GM12865 (cell line): ENCODE measurements at regions not wholly inside any gene's neighbourhood (a gene's known extent, or its start where the extent isn't known, plus 50 kb on each side); places are given as distances from the start of the nearest gene placed in this dataset.

Experiments
- DNase-seq: peaks from one replicate; pipeline ENCODE4 v3.0.0; 2010; ENCODE audit warnings: low read depth
- H3K4me3 ChIP-seq: 2 replicates; pipeline ENCODE4 v1.5.1; 2011; ENCODE audit warnings: mild to moderate bottlenecking, low read depth, low read length, control low read depth
- CTCF ChIP-seq: IDR thresholded peaks from 2 replicates; pipeline ENCODE4 v1.5.1; 2011; ENCODE audit warnings: low read length, control low read depth, low read depth, inconsistent platforms; ENCODE audit not compliant: insufficient read depth; ENCODE audit errors: missing control alignments

DNA sequence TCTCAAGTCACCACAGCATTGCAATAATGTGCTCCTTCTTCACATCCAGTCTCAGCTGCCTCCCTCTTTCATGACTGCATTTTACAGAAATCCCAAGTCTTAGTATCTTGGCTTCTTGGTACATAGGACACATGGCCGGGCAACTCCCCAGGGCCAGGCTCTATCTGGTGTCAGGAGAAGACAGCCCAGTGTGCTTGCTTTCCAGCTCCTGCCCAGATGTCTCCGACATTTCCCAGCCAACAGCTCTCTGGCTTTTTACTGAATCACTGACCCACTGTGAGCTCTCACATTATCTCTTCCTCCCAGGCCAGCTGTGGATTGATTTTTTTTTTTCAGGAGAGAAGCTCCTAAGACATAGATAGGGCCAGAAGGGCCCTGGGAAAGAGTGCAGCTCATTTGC, 346.0 kb upstream of the C11orf87 start:
- H3K4me3 ChIP-seq = no peak overlapping the region
- TF ChIP-seq CTCF = no peak

GRCh38 chr11:109076870-109077269, 345.1 kb upstream of the C11orf87 start:
- no peak for TF ChIP-seq CTCF
- H3K4me3 ChIP-seq = no peak overlapping the region
- DNase-seq = no peak

More for the DNA sequence above, 346.0 kb upstream of the C11orf87 start:
- DNase-seq = no peak

- H3K4me3 ChIP-seq = no peak overlapping the region
- no peak for DNase-seq
- no peak for TF ChIP-seq CTCF
Observed at GRCh38 chr11:109077291-109077920, 344.6 kb upstream of the C11orf87 start.

- no peak overlapping the region for H3K4me3 ChIP-seq
- TF ChIP-seq CTCF = no peak
- DNase-seq = no peak
Observed at GRCh38 chr11:109085708-109086373, 336.1 kb upstream of the C11orf87 start.

DNA sequence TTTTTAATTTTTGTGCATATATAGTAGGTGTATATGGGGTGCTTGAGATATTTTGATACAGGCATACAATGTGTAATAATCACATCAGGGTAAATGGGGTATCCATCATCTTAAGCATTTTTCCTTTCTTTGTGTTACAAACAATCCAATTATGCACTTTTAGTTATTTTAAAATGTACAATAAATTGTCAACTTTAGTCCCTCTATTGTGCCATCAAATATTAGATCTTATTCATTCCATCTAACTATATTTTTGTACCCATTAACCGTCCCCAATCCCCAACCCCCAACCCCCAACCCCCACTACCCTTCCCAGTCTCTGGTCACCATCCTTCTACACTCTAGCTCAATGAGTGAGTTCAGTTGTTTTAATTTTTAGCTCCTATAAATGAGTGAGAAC, 335.1 kb upstream of the C11orf87 start:
- no peak for TF ChIP-seq CTCF
- no peak overlapping the region for H3K4me3 ChIP-seq

GRCh38 chr11:109088086-109088485, 333.9 kb upstream of the C11orf87 start:
- H3K4me3 ChIP-seq = no peak overlapping the region
- DNase-seq = no peak
- no peak for TF ChIP-seq CTCF

More for the DNA sequence above, 335.1 kb upstream of the C11orf87 start:
- no peak for DNase-seq
